SHP77 (cell line): ENCODE measurements at regions not wholly inside any gene's neighbourhood (a gene's known extent, or its start where the extent isn't known, plus 50 kb on each side); places are given as distances from the start of the nearest gene placed in this dataset.
"Not testable (repeated sequence)": the region's sequence is repeated elsewhere in the genome, so short reads cannot be mapped to it uniquely, and the experiment has no call there.

Experiments
- DNase-seq, 2 experiments: peaks; one replicate each; lab custom pipeline; 2025; lab: John Stamatoyannopoulos, UW

GRCh38 chr4:82077471-82077995, 296.3 kb downstream of the HNRNPD start:
- DNase-seq: not testable (repeated sequence)

- no peak for DNase-seq
Measured at GRCh38 chr4:82076809-82077208, 297.0 kb downstream of the HNRNPD start.

- no peak for DNase-seq
Measured at GRCh38 chr4:82076359-82076758, 297.4 kb downstream of the HNRNPD start.

GRCh38 chr4:82071951-82072350, 301.8 kb downstream of the HNRNPD start:
- DNase-seq: no peak

GRCh38 chr4:82069883-82070638, 303.7 kb downstream of the HNRNPD start:
- no peak for DNase-seq

GRCh38 chr4:82063017-82063416, 310.8 kb downstream of the HNRNPD start:
- DNase-seq: no peak

- DNase-seq: no peak
Measured at GRCh38 chr4:82057990-82058544, 315.7 kb downstream of the HNRNPD start.

- no peak for DNase-seq
Measured at GRCh38 chr4:82055156-82055555, 318.6 kb downstream of the HNRNPD start.

- DNase-seq: no peak
Measured at GRCh38 chr4:82053396-82053795, 320.4 kb downstream of the HNRNPD start.

GRCh38 chr4:82050796-82051195, 323.0 kb downstream of the HNRNPD start:
- DNase-seq: no peak

GRCh38 chr4:82049294-82049693, 324.5 kb downstream of the HNRNPD start:
- no peak for DNase-seq

GRCh38 chr4:82047731-82048130, 326.1 kb downstream of the HNRNPD start:
- DNase-seq: no peak

GRCh38 chr4:82046796-82047195, 327.0 kb downstream of the HNRNPD start:
- no peak for DNase-seq

GRCh38 chr4:82045267-82045666, 328.5 kb downstream of the HNRNPD start:
- DNase-seq: no peak

GRCh38 chr4:82044141-82044993, 329.4 kb downstream of the HNRNPD start:
- peak; percentile 3 to 33 for DNase-seq

GRCh38 chr4:82043809-82044137, 330.0 kb downstream of the HNRNPD start:
- no peak for DNase-seq

GRCh38 chr4:82043081-82043808, 330.5 kb downstream of the HNRNPD start:
- DNase-seq: no peak

GRCh38 chr4:82042042-82042441, 331.7 kb downstream of the HNRNPD start:
- DNase-seq: no peak

GRCh38 chr4:82038936-82039335, 334.9 kb downstream of the HNRNPD start:
- DNase-seq: no peak

GRCh38 chr4:82036181-82036580, 337.6 kb downstream of the HNRNPD start:
- no peak for DNase-seq

GRCh38 chr4:82034878-82035277, 338.9 kb downstream of the HNRNPD start:
- DNase-seq: no peak

GRCh38 chr4:82033862-82034261, 339.9 kb downstream of the HNRNPD start:
- no peak for DNase-seq
